Activated CD4-positive, alpha-beta memory T cell treated with anti-CD3 and anti-CD28 coated beads, Interleukin-2, amount 10 ng/mL, durations not matched to agents 7 days and 5 days (primary cell): ENCODE measurements at regions not wholly inside any gene's neighbourhood (a gene's known extent, or its start where the extent isn't known, plus 50 kb on each side); places are given as distances from the start of the nearest gene placed in this dataset.

Source experiments
- CTCF ChIA-PET: fragments of 350-600 bp; sonication (Branson Sonifier 250); formaldehyde crosslinking; loops from one replicate; lab custom pipeline; 2021; ENCODE audit warnings: antibody characterized with exemption, inconsistent platforms; lab: Charles Lee
- POLR2A ChIA-PET: fragments of 350-600 bp; sonication (Branson Sonifier 250); formaldehyde crosslinking; loops from one replicate; lab custom pipeline; 2021; ENCODE audit warnings: antibody characterized with exemption; lab: Charles Lee
- DNase-seq: peaks from one replicate; pipeline ENCODE4 v3.0.0-alpha.2; 2020
- H3K27ac Mint-ChIP-seq: one replicate; pipeline ENCODE4 v1.8.0; 2021; ENCODE audit warnings: mild to moderate bottlenecking, mixed read lengths
- H3K27me3 Mint-ChIP-seq: one replicate; pipeline ENCODE4 v1.8.0; 2021; ENCODE audit warnings: mixed read lengths
- H3K36me3 Mint-ChIP-seq: one replicate; pipeline ENCODE4 v1.8.0; 2021; ENCODE audit warnings: low read depth, mixed read lengths
- H3K4me1 Mint-ChIP-seq: one replicate; pipeline ENCODE4 v1.8.0; 2021; ENCODE audit warnings: mixed read lengths
- H3K4me3 Mint-ChIP-seq: one replicate; pipeline ENCODE4 v1.8.0; 2021; ENCODE audit warnings: mild to moderate bottlenecking, mixed read lengths
- H3K9me3 Mint-ChIP-seq: one replicate; pipeline ENCODE4 v1.8.0; 2021; ENCODE audit warnings: mixed read lengths

GRCh38 chr3:189554868-189555557 lies 76.2 kb upstream of the TP63 start:
- no peak overlapping the region for H3K4me3 Mint-ChIP-seq
- H3K36me3 Mint-ChIP-seq = peaks cover 4% of the 10 kb centered on the region
- H3K27ac Mint-ChIP-seq = no peak overlapping the region
- peaks cover 18% of the 10 kb centered on the region for H3K9me3 Mint-ChIP-seq
- H3K27me3 Mint-ChIP-seq = no peaks in the 10 kb centered on the region
- no peak for DNase-seq
- ChIA-PET CTCF (interaction anchor here (0.6 kb wide), 1 partner anchor 88 kb away, joined by 3 read pairs; no protein-coding TSS in a partner anchor), POLR2A (no interaction called here)
- H3K4me1 Mint-ChIP-seq = no peaks in the 10 kb centered on the region

- H3K36me3 Mint-ChIP-seq = peaks cover 4% of the 10 kb centered on the region
- H3K4me1 Mint-ChIP-seq = no peaks in the 10 kb centered on the region
- no peak for DNase-seq
- no peak overlapping the region for H3K27ac Mint-ChIP-seq
- H3K9me3 Mint-ChIP-seq = peaks cover 13% of the 10 kb centered on the region
- ChIA-PET POLR2A (no interaction called here), CTCF (interaction anchor here (0.6 kb wide), 1 partner anchor 88 kb away, joined by 3 read pairs; no protein-coding TSS in a partner anchor)
- H3K4me3 Mint-ChIP-seq = no peak overlapping the region
- no peaks in the 10 kb centered on the region for H3K27me3 Mint-ChIP-seq
Measured at GRCh38 chr3:189555558-189555881, 75.7 kb upstream of the TP63 start.

- Mint-ChIP-seq H3K4me1 (peaks cover 3% of the 10 kb centered on the region), H3K9me3 (peaks cover 5% of the 10 kb centered on the region), H3K27ac (no peak overlapping the region), H3K27me3 (no peaks in the 10 kb centered on the region), H3K4me3 (no peak overlapping the region), H3K36me3 (no peaks in the 10 kb centered on the region)
- ChIA-PET CTCF (no interaction called here), POLR2A (no interaction called here)
- no peak for DNase-seq
Measured at GRCh38 chr3:189557824-189558223, 73.4 kb upstream of the TP63 start.

GRCh38 chr3:189561256-189561655 lies 69.9 kb upstream of the TP63 start:
- DNase-seq = no peak
- H3K27ac Mint-ChIP-seq = no peak overlapping the region
- H3K36me3 Mint-ChIP-seq = no peaks in the 10 kb centered on the region
- H3K4me3 Mint-ChIP-seq = no peak overlapping the region
- peaks cover 3% of the 10 kb centered on the region for H3K9me3 Mint-ChIP-seq
- ChIA-PET CTCF (no interaction called here), POLR2A (no interaction called here)
- peaks cover 16% of the 10 kb centered on the region for H3K4me1 Mint-ChIP-seq
- H3K27me3 Mint-ChIP-seq = no peaks in the 10 kb centered on the region

GRCh38 chr3:189563853-189564563 lies 67.2 kb upstream of the TP63 start:
- Mint-ChIP-seq H3K9me3 (no peaks in the 10 kb centered on the region), H3K36me3 (no peaks in the 10 kb centered on the region), H3K27ac (peak overlapping the region; percentile 1), H3K4me1 (peaks cover 18% of the 10 kb centered on the region), H3K4me3 (no peak overlapping the region), H3K27me3 (no peaks in the 10 kb centered on the region)
- POLR2A ChIA-PET = no interaction called here
- CTCF ChIA-PET = no interaction called here
- peak; percentile 71 for DNase-seq

- no peak for DNase-seq
- H3K36me3 Mint-ChIP-seq = no peaks in the 10 kb centered on the region
- H3K9me3 Mint-ChIP-seq = no peaks in the 10 kb centered on the region
- H3K27ac Mint-ChIP-seq = no peak overlapping the region
- H3K4me1 Mint-ChIP-seq = peaks cover 25% of the 10 kb centered on the region
- CTCF ChIA-PET = no interaction called here
- no peak overlapping the region for H3K4me3 Mint-ChIP-seq
- H3K27me3 Mint-ChIP-seq = no peaks in the 10 kb centered on the region
- POLR2A ChIA-PET = no interaction called here
Measured at GRCh38 chr3:189566550-189567130, 64.5 kb upstream of the TP63 start.

GRCh38 chr3:189567322-189567721 lies 63.9 kb upstream of the TP63 start:
- Mint-ChIP-seq H3K9me3 (no peaks in the 10 kb centered on the region), H3K27me3 (no peaks in the 10 kb centered on the region), H3K36me3 (no peaks in the 10 kb centered on the region), H3K4me1 (peaks cover 27% of the 10 kb centered on the region), H3K4me3 (no peak overlapping the region), H3K27ac (no peak overlapping the region)
- DNase-seq = no peak
- POLR2A ChIA-PET = no interaction called here
- CTCF ChIA-PET = no interaction called here

GRCh38 chr3:189567766-189568420 lies 63.3 kb upstream of the TP63 start:
- CTCF ChIA-PET = no interaction called here
- Mint-ChIP-seq H3K4me1 (peaks cover 26% of the 10 kb centered on the region), H3K36me3 (no peaks in the 10 kb centered on the region), H3K27me3 (no peaks in the 10 kb centered on the region), H3K27ac (no peak overlapping the region), H3K4me3 (no peak overlapping the region), H3K9me3 (no peaks in the 10 kb centered on the region)
- DNase-seq = no peak
- POLR2A ChIA-PET = no interaction called here

- ChIA-PET CTCF (no interaction called here), POLR2A (no interaction called here)
- Mint-ChIP-seq H3K4me1 (peaks cover 24% of the 10 kb centered on the region), H3K36me3 (no peaks in the 10 kb centered on the region), H3K27me3 (no peaks in the 10 kb centered on the region), H3K4me3 (no peak overlapping the region), H3K9me3 (no peaks in the 10 kb centered on the region), H3K27ac (no peak overlapping the region)
- no peak for DNase-seq
Measured at GRCh38 chr3:189568961-189569360, 62.2 kb upstream of the TP63 start.

GRCh38 chr3:189569473-189569872 lies 61.7 kb upstream of the TP63 start:
- CTCF ChIA-PET = no interaction called here

GRCh38 chr3:189570916-189571315 lies 60.3 kb upstream of the TP63 start:
- H3K36me3 Mint-ChIP-seq = no peaks in the 10 kb centered on the region
- POLR2A ChIA-PET = no interaction called here
- peaks cover 6% of the 10 kb centered on the region for H3K9me3 Mint-ChIP-seq
- H3K4me3 Mint-ChIP-seq = no peak overlapping the region
- peaks cover 17% of the 10 kb centered on the region for H3K4me1 Mint-ChIP-seq
- DNase-seq = no peak
- no peaks in the 10 kb centered on the region for H3K27me3 Mint-ChIP-seq
- no peak overlapping the region for H3K27ac Mint-ChIP-seq
- CTCF ChIA-PET = no interaction called here

More at GRCh38 chr3:189569473-189569872, 61.7 kb upstream of the TP63 start:
- peaks cover 19% of the 10 kb centered on the region for H3K4me1 Mint-ChIP-seq
- no peaks in the 10 kb centered on the region for H3K36me3 Mint-ChIP-seq
- no peaks in the 10 kb centered on the region for H3K27me3 Mint-ChIP-seq
- no peak overlapping the region for H3K27ac Mint-ChIP-seq
- H3K9me3 Mint-ChIP-seq = no peaks in the 10 kb centered on the region
- POLR2A ChIA-PET = no interaction called here
- DNase-seq = no peak
- H3K4me3 Mint-ChIP-seq = no peak overlapping the region

- POLR2A ChIA-PET = no interaction called here
- Mint-ChIP-seq H3K27me3 (no peaks in the 10 kb centered on the region), H3K27ac (no peak overlapping the region), H3K4me3 (no peak overlapping the region), H3K4me1 (peaks cover 17% of the 10 kb centered on the region), H3K9me3 (peaks cover 7% of the 10 kb centered on the region), H3K36me3 (no peaks in the 10 kb centered on the region)
- CTCF ChIA-PET = interaction anchor here (0.6 kb wide), 1 partner anchor 389 kb away, joined by 3 read pairs; no protein-coding TSS in a partner anchor
- no peak for DNase-seq
Measured at GRCh38 chr3:189572249-189572648, 58.9 kb upstream of the TP63 start.

GRCh38 chr3:189573004-189573403 lies 58.2 kb upstream of the TP63 start:
- ChIA-PET POLR2A (no interaction called here), CTCF (no interaction called here)
- no peak overlapping the region for H3K27ac Mint-ChIP-seq
- H3K27me3 Mint-ChIP-seq = no peaks in the 10 kb centered on the region
- peaks cover 17% of the 10 kb centered on the region for H3K4me1 Mint-ChIP-seq
- H3K36me3 Mint-ChIP-seq = no peaks in the 10 kb centered on the region
- no peak for DNase-seq
- H3K4me3 Mint-ChIP-seq = no peak overlapping the region
- peaks cover 10% of the 10 kb centered on the region for H3K9me3 Mint-ChIP-seq
